Cerebellar cortex (tissue), 1 donor: ENCODE measurements at regions not wholly inside any gene's neighbourhood (a gene's known extent, or its start where the extent isn't known, plus 50 kb on each side); places are given as distances from the start of the nearest gene placed in this dataset.

Experiments used
- DNase-seq: peaks from one replicate; pipeline ENCODE4 v3.0.0-alpha.2; 2015; ENCODE audit warnings: low spot score

DNA sequence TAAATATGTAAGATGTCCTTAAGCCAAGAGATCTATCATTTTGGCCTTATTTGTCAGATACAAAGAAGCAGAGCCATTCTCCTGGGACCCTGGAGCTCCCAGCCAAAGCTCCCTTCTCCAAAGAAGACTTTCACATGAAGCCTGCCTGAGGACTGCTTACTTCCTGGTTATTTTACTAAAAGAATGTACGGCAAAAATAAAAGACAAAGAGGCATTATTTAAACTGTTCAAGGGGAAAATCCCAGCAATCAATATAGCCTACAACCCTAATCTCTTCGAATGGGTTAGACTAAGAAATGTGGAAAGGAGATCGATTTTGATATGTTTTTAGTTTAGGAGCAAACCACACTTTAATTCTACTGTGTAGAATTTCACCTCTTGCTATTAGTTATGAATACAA is 237.9 kb upstream of the CTBP2 start:
- DNase-seq: no peak

DNA sequence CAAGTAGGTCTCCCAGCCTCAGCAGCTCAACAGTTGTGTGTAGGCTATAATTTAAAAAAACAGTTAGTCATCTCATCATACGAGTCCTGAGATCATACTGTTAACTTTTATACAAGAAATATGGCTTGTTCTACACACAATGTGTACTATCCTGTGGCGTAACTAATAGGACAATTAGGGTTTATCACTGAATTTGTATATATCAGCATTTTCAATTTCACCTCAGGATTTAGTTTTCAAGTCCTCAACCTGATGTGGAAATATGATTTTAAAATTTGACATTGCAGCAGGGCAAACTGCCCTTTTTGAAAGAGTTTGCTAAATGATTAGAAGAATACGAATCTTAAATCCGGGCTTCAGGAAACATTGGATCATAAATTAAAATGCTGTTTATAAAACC is 237.2 kb upstream of the CTBP2 start:
- DNase-seq: no peak

DNA sequence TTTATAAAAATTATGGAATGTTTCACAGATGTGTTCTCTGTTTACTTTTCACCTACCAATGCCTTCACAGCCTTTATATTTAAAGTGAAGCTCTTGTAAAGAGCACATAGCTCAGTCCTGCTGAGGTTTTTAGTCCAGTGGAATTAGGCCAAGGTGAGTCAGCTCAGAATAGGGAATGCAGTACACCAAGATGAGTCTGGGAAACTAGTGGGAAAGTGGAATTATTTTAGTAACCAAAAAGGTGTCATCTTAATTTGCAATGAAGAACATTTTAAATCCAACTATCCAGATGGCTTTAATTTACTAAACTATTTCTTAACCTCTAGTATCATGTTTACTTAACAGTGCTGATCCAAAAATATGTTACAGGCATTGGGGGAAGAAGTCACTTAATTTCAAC is 236.3 kb upstream of the CTBP2 start:
- DNase-seq: no peak

DNA sequence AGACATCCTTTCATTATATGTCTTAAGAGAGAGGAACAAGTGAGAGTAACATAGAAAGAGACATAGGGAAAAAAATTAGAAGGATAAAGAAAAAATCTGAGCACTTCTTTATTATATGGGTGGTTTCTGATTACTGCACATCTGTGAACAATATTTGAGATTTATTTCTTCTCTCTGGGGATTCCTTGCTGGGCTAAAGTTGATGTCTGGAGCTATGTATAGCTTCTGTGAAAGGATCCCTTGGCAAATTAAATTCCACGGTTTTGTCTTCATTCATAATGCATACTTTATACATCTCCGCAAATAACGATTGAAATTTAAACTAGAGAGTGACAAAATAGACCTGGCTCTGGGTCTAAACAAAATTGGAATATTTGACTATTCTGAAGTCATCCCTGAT is 232.2 kb upstream of the CTBP2 start:
- DNase-seq: no peak

DNA sequence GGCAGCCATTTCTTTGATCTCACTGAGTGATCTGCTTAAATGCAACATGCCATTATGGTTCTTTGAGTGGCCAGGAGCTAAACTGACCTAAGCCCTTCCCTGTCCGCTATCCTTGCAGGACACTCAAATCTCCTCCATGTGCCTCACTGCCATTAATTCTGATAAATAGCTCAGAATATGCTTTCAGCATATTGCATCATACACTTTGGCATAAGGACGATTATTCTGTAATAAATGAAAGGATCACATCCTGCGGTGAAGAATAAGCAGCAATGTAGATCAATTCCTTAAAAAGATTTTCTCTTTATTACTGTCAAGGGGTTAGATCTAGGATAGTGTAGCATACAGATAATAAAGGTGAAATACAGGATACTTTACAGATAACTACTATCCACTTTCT is 231.8 kb upstream of the CTBP2 start:
- DNase-seq: no peak

DNA sequence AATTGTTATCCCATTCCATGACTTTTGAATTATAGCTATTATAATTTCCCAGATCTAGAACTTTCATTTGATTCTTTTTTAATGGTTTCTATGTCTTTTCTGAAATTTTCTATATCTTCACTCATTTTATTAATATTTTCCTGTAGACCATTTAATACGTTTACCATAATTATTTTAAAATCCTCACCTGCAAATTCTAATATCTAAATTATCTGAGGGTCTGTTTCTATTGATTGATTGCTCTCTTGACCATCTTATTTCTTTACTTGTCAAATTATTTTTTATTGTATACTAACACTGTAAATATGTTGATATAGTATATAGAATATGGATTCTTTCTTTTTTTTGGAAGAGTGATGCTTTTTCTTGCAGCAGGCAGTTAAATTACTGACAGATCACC is 229.3 kb upstream of the CTBP2 start:
- no peak for DNase-seq

DNA sequence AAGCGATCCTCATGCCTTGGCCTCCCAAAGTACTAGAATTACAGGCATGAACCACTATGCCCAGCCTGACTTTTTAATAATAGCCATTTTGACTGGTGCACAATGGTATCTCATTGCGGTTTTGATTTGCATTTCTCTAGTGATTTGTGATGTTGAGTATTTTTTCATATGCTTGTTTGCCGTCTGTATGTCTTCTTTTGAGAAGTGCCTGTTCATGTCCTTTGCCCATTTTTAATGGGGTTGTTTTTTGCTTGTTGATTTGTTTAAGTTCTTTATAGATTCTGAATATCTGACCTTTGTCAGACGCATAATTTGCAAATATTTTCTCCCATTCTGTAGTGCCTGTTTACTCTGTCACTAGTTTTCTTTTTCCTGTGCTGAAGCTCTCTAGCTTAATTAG is 219.2 kb upstream of the CTBP2 start:
- DNase-seq: no peak

DNA sequence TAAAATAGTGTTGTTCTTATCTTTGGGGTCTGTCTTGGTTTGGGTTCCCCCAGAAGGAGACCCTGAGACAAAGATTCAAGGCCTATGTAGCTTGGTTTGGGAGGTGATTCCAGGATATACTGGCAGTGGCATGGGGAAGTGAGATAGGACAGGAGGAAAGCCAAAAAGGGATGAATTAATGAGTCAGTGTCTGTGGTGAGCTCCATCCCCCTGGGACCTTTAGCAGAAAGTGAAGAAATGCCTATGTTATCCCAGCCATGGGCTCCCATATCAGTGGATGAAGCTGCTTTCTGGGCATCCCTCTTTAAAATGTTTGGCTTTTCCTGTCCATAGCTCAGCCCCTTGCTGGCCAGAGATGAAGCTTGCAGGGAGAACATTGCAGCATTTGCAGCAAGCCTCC is 217.0 kb upstream of the CTBP2 start:
- DNase-seq: no peak

DNA sequence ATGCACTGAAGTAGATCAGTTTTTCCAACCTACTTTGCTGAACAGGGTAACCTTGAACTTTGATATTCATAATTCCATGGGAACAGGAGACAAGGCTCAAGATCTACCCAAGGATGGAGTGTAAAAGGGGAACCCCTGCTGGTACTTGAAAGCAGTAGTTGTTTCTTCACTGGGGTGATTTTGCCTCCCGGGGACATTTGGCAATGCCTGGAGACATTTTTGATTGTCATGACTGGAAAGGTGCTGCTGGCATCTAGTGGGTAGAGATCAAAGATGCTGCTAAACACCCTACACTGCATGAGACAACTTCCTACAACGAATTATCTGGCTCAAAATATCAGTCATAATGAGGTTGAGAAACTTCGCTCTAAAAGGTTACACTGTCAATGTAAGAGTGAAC is 214.8 kb upstream of the CTBP2 start:
- DNase-seq: peak; percentile 72

DNA sequence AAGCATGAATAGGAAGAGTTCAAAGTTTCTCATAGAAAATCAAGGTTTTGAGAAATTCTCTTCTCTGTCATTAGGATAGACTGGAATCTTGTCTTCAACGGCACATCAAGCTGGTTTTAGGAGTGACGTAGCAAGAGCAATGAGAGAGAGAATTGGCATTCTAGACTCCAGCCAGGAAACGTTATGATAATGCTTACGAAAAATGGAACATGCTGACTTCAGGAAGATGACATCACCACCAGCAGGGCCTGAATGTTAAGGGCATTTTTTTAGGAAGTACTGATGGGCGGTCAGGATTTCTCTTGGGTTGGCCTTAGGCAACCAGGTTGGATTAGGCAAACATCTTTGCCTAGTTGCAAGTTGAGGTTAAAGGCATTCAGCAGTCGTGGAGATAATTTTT is 213.2 kb upstream of the CTBP2 start:
- DNase-seq: no peak

DNA sequence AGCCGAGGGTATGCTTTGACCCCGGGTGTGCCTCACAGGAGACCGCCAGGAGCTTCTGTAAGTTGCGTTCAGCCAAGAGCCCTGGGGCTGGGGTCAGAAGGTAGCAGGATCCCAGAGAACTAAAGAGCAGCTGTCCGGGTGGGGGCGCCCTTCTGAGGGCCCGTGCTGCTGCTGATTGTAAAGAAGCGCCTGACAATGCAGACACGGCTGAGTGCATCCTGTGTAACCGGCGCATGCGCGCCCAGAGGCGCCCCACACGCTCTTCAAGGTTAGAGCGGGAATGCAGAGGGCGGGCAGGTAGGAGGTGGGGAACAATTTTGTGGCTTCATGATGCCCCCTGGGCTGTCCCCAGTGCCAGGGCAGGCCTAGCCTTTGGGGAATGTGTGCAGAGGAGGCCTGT is 210.2 kb upstream of the CTBP2 start:
- no peak for DNase-seq

DNA sequence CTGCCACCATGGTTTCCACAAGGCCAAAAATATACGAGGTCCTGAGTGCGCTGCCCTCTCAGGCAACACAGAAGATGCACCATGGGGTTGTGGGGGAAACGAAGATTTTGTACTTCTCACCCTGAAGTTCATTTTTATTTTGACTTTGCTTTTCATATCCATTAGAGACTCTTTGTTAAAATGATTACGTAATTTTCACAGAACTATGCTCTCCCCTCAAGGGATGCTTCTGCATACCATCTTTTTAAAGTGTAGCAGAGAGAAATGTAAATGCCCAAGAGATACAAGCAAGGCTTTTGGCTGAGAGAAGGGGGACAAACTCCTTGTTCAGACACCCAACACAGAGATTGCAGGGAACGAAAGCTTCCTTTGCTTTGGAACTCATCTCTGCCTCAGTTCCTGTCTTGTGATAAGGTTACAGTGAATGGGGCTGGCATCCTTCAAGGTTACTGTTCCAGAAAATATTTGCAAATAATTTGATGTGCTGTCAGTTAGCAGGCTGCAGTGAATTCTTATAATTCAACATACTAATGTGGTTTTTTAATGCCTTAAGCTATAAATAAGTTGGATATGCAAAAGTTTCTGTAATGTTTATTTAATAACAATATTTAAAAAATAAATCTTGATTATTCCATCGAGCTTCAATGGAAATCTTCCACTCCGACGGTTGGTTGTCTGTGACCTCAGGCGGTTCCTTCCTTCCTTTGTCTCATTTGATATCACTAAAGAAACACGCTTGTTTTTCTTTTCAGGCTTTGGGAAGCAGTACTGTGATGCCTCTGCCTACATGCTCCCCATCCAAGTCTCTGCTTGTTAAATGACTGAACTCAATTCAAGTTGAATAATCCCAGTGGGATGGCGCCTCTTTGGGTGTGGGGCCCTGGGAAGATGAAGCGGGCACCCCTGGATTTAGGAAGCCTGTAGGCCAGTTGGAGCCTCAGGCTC is 209.3 kb upstream of the CTBP2 start:
- no peak for DNase-seq

DNA sequence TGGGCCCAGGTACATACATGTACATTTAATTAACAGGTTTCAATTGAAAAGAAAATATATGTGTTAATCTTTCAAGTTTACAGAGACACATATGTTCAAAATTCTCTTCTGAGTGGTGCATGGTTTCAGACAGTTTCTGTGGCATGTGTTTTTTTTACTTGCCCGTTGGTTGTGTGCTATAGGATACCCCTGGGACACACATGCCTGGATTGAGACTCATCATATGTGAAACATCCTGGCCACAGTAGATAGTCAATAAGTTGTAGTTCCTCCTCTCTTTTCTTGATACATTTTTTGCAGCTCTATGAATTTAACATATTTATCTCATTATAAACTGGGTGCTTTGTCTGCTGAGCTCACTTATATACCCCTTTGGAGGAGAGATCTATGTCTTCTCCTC is 207.8 kb upstream of the CTBP2 start:
- DNase-seq: no peak

DNA sequence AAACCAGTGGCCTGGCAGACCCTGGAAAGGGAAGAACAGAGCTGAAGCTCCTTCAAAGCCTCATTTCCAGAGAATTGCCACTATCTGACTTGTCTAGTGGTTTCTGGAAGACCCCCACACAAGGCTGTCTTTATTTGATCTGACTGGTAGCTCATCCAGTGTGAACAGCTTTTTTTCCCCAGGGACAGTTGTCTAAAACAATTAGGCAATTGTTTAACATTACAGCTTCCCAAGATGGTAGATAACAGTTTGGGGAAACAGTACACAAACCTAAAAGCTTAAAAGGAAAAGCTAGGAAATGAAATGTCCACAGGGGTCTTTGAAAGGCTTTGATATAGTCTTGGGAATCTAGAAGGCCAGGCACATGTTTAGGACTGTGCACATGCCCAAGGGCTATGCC is 203.4 kb upstream of the CTBP2 start:
- DNase-seq: no peak

DNA sequence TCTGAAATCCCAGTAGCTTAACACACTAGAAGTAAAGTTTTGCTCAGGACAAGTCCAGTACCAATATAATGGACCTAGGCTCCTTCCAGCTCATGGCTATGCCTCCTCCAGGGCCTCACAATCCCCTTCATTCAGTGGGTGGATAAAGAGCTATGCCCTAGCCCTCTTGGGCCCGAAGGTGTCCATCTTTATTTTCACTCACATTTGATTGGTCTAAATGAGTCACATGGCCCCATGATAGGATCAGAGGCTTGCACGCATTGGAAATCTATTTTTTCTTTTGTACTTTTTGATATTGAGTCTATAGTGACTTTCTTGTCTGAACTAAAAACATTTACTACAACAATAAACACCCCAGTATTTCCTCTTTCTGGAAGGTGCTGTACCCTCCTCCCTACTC is 202.6 kb upstream of the CTBP2 start:
- DNase-seq: no peak

DNA sequence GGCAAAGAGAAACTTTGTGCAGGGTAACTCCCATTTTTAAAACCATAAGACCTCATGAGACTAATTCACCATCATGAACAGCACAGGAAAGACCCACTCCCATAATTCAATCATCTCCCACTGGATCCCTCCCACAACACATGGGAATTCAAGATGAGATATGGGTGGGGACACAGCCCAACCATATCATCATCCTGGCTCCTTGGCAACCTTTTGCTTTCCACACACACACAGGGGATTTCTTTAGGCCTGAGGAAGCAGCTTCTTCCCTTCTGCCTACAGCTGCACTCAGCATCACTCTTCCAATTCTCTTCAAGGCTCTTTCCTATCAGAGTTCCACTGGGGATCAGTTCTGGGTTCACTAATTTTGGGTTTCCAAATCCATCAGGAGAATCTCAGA is 199.0 kb upstream of the CTBP2 start:
- no peak for DNase-seq

DNA sequence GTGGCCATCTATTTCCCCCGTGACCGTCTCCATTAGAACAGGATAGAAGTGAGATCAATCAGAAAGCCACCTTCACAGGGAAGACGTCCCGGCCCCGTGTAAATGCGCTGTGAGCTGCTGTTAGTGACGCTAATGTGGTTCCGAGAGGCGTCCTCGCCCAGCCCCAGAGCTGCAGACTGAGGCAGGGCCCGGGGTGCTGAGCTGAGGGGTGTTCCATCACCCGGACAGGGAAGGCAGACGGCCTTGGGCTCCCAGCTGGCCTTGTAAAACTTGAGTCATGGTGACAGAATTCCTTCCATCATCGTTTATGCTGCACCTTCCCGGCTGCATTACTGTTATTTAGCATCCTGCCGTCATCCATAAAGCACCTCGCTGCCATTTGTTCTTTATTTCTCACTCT is 195.3 kb upstream of the CTBP2 start:
- DNase-seq: no peak

DNA sequence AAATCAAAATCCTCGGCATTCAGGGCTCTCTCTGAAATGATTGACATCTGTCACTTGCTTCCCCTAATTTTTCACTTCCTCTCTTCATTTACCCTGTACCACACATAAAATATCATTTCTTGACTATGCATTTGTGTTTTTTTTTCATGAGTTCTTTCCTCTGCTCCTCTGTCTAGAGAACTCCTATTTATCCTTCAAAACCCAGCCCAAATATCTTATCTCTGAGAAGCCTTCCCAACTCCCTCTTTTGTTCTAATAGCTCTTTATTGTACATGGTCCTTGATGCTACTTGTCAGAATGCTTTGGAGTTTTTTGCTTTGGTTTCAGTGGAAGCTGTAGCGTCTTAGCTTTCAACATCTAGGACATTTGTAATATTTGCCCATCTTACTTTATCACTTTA is 190.2 kb upstream of the CTBP2 start:
- no peak for DNase-seq

DNA sequence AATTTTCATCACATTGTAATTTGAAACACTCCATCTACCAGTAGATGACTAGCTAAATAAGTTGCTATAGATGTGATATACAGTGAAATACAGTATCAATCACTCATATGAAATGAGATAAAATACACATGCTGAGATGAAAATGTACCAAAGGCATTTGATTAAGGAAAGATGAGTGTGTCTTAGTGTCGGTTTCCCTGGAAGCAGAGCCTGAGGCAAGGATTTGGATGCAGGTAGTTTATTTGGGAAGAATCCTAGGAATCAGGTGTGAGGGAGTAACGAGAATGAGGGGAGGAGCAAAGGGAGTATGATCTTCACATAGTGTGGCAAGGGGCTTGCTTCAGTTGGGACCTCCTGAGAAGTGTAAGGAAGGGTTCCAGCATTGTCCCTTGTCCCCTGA is 188.2 kb upstream of the CTBP2 start:
- no peak for DNase-seq

DNA sequence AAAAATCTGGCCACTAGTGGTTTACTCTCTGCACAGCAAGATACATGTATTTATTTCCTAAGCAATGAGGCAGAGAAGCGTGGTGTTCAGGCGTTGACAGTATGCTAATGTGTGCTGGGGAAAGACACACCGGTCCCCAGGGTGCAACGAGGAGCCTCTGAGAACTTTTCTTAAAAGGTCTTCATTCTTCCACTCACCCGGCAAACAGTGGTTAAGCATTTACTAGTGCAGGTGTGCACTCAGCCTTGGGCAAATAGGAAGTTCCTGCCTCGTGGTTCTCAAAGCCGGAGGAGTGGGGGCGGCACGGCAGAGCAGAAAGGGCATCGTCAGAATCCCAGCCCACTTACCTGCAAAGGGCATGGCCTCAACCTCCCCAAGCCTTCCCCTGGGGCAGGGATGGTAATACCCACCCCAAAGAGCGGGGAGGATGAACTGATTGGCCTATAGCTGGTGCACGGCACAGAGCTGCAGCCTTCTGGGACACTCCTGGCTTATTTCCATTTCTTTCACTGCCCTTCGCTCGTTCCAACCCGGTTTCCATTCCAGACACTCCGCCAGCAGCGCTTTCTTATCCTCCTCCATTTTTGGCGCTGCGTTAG is 184.3 kb upstream of the CTBP2 start:
- peak; percentile 63 for DNase-seq

DNA sequence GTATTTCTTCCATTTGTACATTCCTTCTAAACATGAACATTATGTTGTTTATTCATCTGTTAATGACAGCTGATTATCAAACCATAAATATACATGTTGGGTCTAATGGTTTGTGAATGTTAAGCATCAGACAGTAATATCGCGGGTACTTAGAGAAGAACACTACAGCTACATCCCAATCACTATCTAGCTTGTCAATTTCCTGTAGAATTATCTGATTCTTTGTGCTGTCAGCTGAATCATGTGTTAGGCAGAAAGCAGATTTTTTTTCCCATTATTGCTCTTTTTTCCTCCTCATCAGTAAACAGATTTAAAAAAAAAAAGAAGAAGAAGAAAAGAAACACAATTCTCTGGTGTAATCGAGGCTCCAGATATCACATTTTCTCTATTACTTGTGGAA is 183.6 kb upstream of the CTBP2 start:
- DNase-seq: no peak

DNA sequence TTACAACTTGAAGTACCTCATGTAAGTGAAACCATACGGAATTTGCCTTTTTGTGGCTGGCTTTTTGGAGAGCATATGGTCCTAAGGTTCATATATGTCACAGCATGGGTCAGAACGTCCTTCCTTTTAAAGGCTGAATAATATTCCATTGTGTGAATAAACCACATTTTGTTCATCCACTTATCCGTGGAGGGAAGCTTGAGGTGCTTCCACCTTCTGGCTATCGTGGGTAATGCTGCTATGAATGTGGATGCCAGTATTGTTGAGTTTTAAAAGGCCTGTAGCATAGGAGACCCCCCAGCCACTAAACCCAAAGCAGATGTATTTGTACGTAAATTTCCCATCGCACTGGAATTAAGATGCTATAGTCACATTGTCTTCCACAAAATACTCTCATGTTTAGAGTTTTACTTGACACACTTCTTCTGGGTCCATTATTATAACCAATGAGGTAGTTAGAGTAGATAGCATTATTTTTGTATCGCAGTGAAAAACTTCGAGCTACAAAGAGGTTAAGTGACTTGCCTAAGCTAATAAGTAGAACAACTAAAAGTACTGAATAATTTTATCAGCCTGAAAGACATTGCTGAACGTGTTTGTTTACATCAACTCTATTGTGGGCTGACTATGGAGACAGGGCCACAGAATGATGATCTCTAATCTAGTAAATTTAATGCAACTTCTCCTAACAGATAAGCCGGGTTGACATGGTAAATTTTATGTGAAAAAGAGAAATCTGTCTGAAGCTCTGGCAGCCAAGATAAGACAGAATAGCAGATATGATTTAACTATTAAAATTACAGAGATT is 183.0 kb upstream of the CTBP2 start:
- DNase-seq: peak; percentile 35

DNA sequence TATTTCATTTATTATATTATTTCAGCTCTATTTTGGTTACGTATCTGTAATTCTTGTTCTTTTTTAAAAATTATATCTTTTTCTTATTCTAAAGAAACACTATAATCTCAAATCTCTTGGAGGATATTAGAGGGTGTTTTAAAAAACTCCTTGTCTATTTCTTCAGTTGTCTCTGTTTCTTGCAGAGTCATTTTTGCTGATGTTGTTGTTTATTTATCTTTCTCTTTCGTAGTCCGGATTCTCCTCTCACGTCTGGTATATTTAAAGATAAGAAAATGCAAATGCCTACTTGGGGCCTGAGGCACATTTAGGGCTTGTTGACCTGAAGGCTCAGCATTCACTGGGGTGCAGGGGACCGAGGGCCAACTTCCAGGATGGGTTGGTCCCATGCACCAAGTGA is 181.2 kb upstream of the CTBP2 start:
- no peak for DNase-seq
